ACHN (cell line): ENCODE measurements at regions not wholly inside any gene's neighbourhood (a gene's known extent, or its start where the extent isn't known, plus 50 kb on each side); places are given as distances from the start of the nearest gene placed in this dataset.

Source experiments
- DNase-seq: peaks from one replicate; pipeline ENCODE4 v3.0.0-alpha.2; 2015
- in situ Hi-C: cut with HindIII; loops from 2 replicates; pipeline ENCODE4 v1.10.0; 2017; ENCODE audit warnings: low sequenced_read_pairs, low pct_ligation_motif_present, low pct_unique_long_range_greater_than_20kb

DNA sequence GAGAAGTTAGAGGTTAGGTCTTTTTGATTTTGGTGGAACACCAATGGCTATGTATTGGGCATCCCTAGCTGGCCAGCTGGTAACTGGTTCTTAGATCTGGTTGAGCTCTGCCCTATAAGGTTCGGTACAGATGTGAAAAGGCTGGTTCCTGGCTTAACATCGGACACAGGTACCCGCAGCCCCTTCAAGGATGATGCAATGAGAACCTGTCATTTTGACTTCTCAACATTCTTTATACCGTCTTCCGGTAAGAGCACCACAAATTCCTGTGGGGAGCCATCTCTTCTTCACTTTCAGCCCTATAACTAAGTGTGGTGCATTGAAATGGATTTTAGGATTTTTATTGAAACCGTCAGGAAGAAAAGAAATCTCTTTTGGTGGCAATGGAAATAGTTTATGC is 222.8 kb downstream of the ADAMTS9 start:
- in situ Hi-C loops = loop anchor here (25.0 kb wide), 1 partner anchor 428 kb away; no protein-coding TSS in a partner anchor
- DNase-seq = no peak

DNA sequence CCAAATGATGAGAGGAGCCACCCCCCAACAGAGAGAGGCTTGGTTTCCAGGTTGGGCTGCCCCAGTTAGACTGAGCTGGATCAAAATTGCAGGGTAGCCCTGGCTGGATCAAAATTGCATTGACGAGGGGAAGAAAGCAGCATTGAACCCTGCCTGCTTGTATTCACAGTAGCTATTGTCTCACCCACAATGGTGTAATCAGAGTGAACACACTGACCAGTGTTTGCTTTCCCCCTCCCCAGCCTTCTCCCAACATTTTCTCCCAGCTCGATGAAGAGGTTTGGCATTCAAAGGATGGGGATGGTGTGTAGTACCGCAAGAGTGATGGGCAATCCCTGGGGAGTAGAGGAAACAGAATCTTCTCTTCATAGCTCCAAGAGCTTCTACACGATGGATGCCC is 223.8 kb downstream of the ADAMTS9 start:
- no peak for DNase-seq
- in situ Hi-C loops = loop anchor here (25.0 kb wide), 1 partner anchor 427 kb away; no protein-coding TSS in a partner anchor

DNA sequence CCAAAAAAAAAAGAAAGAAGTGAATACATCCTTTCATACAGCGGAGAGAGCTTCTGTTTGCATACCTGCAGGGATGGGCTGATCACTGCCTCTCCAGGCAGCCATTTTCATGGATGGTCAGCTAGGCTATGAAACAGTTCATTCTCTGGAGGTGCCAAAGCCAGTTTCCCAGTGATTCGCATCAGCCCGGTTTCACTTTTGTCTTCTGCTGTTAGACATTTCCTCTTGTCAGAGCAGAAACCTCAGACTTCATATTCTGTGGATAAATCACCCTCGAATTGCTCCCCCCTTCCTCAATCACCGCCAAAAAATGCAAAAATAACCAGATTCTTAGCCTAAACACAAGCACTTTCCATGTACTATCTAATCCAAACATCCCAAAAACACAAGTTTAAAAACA is 225.6 kb downstream of the ADAMTS9 start:
- in situ Hi-C loops = loop anchor here (25.0 kb wide), 1 partner anchor 425 kb away; no protein-coding TSS in a partner anchor
- DNase-seq = peak; percentile 30

DNA sequence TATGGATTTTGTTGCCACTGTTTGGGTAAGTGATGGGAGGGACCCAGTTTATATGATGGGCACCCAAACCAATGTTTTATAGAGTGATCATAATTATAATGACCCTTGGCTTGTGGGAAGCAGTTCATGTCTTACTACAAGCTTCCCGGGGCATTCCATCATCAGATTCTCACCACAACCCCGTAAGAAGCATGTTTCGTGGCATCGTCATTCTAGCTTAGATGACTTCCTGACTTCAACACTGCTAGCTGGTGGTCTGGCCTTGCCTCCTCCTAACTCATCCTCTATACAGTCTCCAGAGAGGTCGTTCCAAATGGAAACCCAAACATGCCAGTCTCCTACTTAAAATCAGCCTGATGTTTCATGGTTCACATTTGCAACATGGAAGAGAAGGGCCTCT is 226.9 kb downstream of the ADAMTS9 start:
- no peak for DNase-seq
- in situ Hi-C loops = loop anchor here (25.0 kb wide), 1 partner anchor 424 kb away; no protein-coding TSS in a partner anchor

GRCh38 chr3:64460141-64460730 is 227.6 kb downstream of the ADAMTS9 start:
- in situ Hi-C loops = loop anchor here (25.0 kb wide), 1 partner anchor 423 kb away; no protein-coding TSS in a partner anchor
- no peak for DNase-seq

DNA sequence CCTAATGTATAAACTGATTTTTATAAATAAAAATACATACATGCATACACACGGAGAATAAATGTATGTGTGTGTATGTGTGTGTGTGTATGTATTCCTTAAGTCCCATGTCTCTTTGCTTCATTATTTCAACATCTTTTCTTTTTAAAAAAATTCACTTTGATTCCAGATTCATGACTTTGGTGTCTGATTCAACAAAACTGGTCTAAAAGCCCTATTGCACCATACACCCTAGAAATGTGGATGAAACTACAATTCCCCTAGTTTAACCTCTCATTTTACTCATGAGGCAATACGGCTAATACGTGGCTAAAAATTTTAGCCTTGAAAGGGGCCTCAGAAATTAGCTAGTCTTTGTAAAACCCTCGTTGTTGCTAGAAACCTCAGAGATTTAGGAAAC is 228.1 kb downstream of the ADAMTS9 start:
- DNase-seq = no peak
- in situ Hi-C loops = loop anchor here (25.0 kb wide), 1 partner anchor 422 kb away; no protein-coding TSS in a partner anchor

GRCh38 chr3:64457811-64458210 is 230.0 kb downstream of the ADAMTS9 start:
- in situ Hi-C loops = loop anchor here (25.0 kb wide), 1 partner anchor 421 kb away; no protein-coding TSS in a partner anchor
- no peak for DNase-seq

DNA sequence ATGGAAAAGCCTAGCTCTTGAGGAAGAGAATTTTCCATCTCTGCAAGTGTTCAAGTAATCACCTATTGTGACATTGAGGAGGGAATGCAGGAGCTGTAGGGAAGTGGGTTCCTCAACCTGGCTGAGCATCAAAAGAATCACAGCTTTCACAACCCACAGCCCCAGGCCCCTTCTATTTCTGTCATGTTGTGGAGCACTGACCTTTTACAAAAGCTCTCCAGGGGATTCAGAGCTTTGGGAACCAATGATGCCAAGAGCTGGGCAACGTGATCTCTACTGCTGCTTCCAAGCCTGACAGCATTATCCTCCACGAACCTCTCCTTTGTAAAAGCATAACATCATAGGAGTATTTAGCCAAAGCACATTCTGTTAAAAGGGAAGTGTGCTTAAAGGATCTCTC is 231.1 kb downstream of the ADAMTS9 start:
- no peak for DNase-seq
- in situ Hi-C loops = loop anchor here (25.0 kb wide), 1 partner anchor 419 kb away; no protein-coding TSS in a partner anchor

GRCh38 chr3:64455351-64455750 is 230.1 kb upstream of the PRICKLE2 start:
- in situ Hi-C loops = loop anchor here (25.0 kb wide), 1 partner anchor 418 kb away; no protein-coding TSS in a partner anchor
- no peak for DNase-seq

GRCh38 chr3:64454768-64455167 is 229.5 kb upstream of the PRICKLE2 start:
- DNase-seq = no peak
- in situ Hi-C loops = loop anchor here (25.0 kb wide), 1 partner anchor 417 kb away; no protein-coding TSS in a partner anchor

- in situ Hi-C loops = loop anchor here (25.0 kb wide), 1 partner anchor 417 kb away; no protein-coding TSS in a partner anchor
- DNase-seq = no peak
Observed at GRCh38 chr3:64454179-64454578, 228.9 kb upstream of the PRICKLE2 start.

- in situ Hi-C loops = loop anchor here (25.0 kb wide), 1 partner anchor 414 kb away; no protein-coding TSS in a partner anchor
Observed at GRCh38 chr3:64451283-64452012, 226.2 kb upstream of the PRICKLE2 start.

DNA sequence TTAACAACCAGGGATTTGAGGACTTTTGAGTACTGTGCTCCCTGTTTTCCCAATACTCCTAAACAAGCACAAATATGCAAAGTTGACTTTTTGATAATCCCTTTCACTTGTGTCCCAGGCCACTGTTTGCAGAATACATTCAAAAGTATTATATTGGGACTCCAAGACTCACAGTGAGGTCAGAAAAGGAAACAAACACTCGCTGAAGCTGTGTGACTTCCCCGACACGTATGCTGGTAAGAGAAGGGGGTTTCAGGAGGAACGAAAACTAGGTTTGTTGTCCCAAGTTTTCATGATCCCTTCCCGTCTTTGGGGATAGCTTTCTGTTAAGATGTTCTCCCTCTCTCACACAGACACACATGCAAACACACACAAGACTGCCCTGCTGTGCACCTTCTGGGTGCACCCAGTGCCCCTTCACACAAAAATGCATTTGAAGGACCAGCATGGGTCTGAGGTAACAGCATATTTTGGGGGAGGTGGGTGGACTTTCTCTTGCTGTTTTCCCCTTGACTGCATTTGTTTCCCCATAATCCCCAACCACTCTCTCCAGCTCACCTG is 225.2 kb upstream of the PRICKLE2 start:
- in situ Hi-C loops = loop anchor here (25.0 kb wide), 1 partner anchor 413 kb away; no protein-coding TSS in a partner anchor
- no peak for DNase-seq

More at GRCh38 chr3:64451283-64452012, 226.2 kb upstream of the PRICKLE2 start:
- no peak for DNase-seq

DNA sequence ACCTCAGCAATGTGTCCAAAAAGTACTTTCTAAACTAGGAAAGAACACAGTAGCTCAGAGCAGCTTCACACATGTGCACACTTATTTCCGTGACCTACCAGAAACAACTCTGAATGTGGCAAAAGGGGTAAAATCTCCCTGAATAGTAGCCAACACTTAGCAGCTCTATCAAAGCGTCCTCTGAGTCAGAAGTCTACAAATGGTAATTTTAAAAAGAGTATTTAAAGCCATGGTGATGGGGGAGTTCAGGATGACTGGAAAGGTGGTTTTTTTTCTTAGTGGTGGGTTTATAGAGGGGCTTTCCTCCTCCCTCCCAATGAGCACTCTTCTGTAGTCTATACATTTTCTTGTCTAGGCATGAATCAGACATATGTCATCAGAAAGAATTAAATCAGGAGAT is 223.8 kb upstream of the PRICKLE2 start:
- in situ Hi-C loops = no loop called here

GRCh38 chr3:64445944-64446300 is 220.7 kb upstream of the PRICKLE2 start:
- DNase-seq = no peak
- in situ Hi-C loops = no loop called here

More for the DNA sequence above, 223.8 kb upstream of the PRICKLE2 start:
- no peak for DNase-seq

DNA sequence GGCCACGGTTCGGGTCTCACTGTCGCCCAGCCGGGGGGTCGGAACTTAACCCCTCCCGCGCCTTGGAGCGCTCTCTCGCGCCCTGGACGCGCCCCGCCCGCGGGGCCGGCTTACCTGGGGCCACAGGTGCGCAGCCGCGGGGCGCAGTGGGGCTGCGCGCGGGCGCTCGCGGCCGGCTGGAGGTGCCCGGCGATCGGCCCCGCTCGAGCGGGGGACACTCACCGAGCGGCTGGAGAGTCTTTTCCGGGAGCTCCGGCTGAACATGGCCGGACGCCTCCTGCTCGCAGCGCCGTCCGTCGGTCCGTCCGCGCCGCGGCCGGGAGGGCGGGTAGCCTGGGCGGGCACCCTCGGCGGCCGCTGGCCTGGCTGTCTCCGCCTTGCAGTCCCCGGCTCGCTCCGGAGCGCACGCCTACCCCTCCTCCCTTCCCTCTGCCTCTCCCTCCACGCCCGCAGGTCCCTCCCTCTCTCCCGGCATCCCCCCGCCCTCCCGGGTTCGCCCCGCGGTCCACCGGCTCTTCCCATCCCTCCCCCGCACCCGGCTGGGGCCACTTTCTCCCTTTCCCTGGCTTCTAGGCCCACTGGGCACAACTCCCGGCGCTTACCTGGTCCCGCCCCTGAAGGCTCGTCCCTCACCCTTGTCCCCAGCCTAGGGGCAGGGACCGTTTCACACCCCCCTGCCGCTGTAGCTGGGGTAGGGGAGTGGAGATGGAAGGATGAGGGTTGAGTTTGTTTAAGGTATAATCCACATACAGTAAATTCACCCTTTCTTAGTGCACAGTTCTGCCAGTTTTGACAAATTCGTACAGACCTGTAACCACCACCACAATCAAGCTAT is 220.1 kb upstream of the PRICKLE2 start:
- peak; percentile 60 for DNase-seq
- in situ Hi-C loops = no loop called here

- DNase-seq = peak; percentile 7
- in situ Hi-C loops = no loop called here
Observed at GRCh38 chr3:64444490-64445108, 219.3 kb upstream of the PRICKLE2 start.
